IMR-90 (cell line): ENCODE measurements at regions not wholly inside any gene's neighbourhood (a gene's known extent, or its start where the extent isn't known, plus 50 kb on each side); places are given as distances from the start of the nearest gene placed in this dataset.

ENCODE experiments used
- ATAC-seq: fragments of 200-7000 bp; cut with Tn5 transposase; 2 replicates; pipeline ENCODE4 v1.9.1; 2020; ENCODE audit warnings: low read depth, mild to moderate bottlenecking, moderate library complexity
- BruUV-seq: library from RNA; stranded (reverse); fragments of 400-500 nt; replicated peaks from 2 replicates; lab custom pipeline; 2021; lab: Mats Ljungman, UMichigan
- CTCF ChIA-PET: fragments of 300-600 bp; formaldehyde crosslinking; extraction: SDS; loops from one replicate; lab custom pipeline; 2021; ENCODE audit warnings: antibody characterized with exemption; lab: Yijun Ruan, JAX
- POLR2A ChIA-PET: fragments of 300-600 bp; sonication (Branson Sonifier 250); formaldehyde crosslinking; loops from one replicate; lab custom pipeline; 2022; ENCODE audit warnings: antibody characterized with exemption; ENCODE audit not compliant: unreplicated experiment; lab: Charles Lee
- DNase-seq: peaks from one replicate; pipeline ENCODE4 v3.0.0; 2013
- H2AFZ ChIP-seq: replicated peaks from 2 replicates; pipeline ENCODE3; 2013; ENCODE audit warnings: low read length, mild to moderate bottlenecking; ENCODE audit not compliant: poor library complexity
- H2AK5ac ChIP-seq: 2 replicates; pipeline ENCODE4 v1.6.1; 2013; ENCODE audit warnings: low read depth, low read length, inconsistent platforms
- H2AK9ac ChIP-seq: replicated peaks from 2 replicates; pipeline ENCODE3; 2013; ENCODE audit warnings: mild to moderate bottlenecking, low read depth, low read length, moderate library complexity; ENCODE audit not compliant: poor library complexity
- H2BK120ac ChIP-seq: 2 replicates; pipeline ENCODE4 v1.6.1; 2013; ENCODE audit warnings: low read depth, low read length, inconsistent platforms
- H2BK15ac ChIP-seq: 3 replicates; pipeline ENCODE4 v1.6.1; 2013; ENCODE audit warnings: low read depth, low read length, inconsistent platforms
- H2BK20ac ChIP-seq: 2 replicates; pipeline ENCODE4 v1.6.1; 2013; ENCODE audit warnings: low read depth, mild to moderate bottlenecking, inconsistent platforms, low read length, moderate library complexity
- H2BK5ac ChIP-seq: 2 replicates; pipeline ENCODE4 v1.6.1; 2013; ENCODE audit warnings: mild to moderate bottlenecking, low read depth, low read length, inconsistent platforms; ENCODE audit not compliant: poor library complexity, severe bottlenecking
- H3K14ac ChIP-seq: replicated peaks from 2 replicates; pipeline ENCODE4 v1.6.1; 2013; ENCODE audit warnings: low read depth, low read length, inconsistent platforms
- H3K18ac ChIP-seq: 2 replicates; pipeline ENCODE4 v1.6.1; 2013; ENCODE audit warnings: low read depth, low read length, control low read depth
- H3K23ac ChIP-seq: 2 replicates; pipeline ENCODE4 v1.6.1; 2013; ENCODE audit warnings: low read depth, low read length, inconsistent platforms
- H3K27ac ChIP-seq: 2 replicates; pipeline ENCODE4 v1.5.1; 2013; ENCODE audit warnings: mild to moderate bottlenecking, control low read depth, low read length; ENCODE audit not compliant: insufficient read depth
- H3K27me3 ChIP-seq: 2 replicates; pipeline ENCODE4 v1.6.1; 2013; ENCODE audit warnings: low read length; ENCODE audit not compliant: control insufficient read depth, insufficient read depth
- H3K36me3 ChIP-seq: 2 replicates; pipeline ENCODE4 v1.6.1; 2013; ENCODE audit warnings: low read length, mixed read lengths; ENCODE audit not compliant: control insufficient read depth, insufficient read depth
- H3K4ac ChIP-seq: 2 replicates; pipeline ENCODE4 v1.6.1; 2013; ENCODE audit warnings: low read depth, low read length, inconsistent platforms
- H3K4me1 ChIP-seq: 2 replicates; pipeline ENCODE4 v1.6.1; 2013; ENCODE audit warnings: low read length, mixed read lengths; ENCODE audit not compliant: control insufficient read depth, insufficient read depth
- H3K4me2 ChIP-seq: 2 replicates; pipeline ENCODE4 v1.6.1; 2013; ENCODE audit warnings: low read depth, mild to moderate bottlenecking, control low read depth, low read length, moderate library complexity
- H3K4me3 ChIP-seq: 2 replicates; pipeline ENCODE4 v1.5.1; 2013; ENCODE audit warnings: low read depth, mild to moderate bottlenecking, control low read depth, low read length, moderate library complexity; ENCODE audit not compliant: insufficient read depth
- H3K56ac ChIP-seq: 2 replicates; pipeline ENCODE4 v1.6.1; 2013; ENCODE audit warnings: low read length, inconsistent platforms; ENCODE audit not compliant: insufficient read depth; ENCODE audit errors: extremely low read depth
- H3K79me1 ChIP-seq, 2 experiments: 2 replicates each; pipeline ENCODE4 v1.6.1; 2013; ENCODE audit warnings: low read length in 2 of 2, inconsistent platforms in 1 of 2, low read depth in 1 of 2
- H3K9ac ChIP-seq: 2 replicates; pipeline ENCODE4 v1.6.1; 2013; ENCODE audit warnings: low read depth, low read length, control low read depth
- H3K9me1 ChIP-seq: 2 replicates; pipeline ENCODE4 v1.6.1; 2013; ENCODE audit warnings: low read length, inconsistent platforms; ENCODE audit not compliant: insufficient read depth
- H3K9me3 ChIP-seq: 2 replicates; pipeline ENCODE4 v1.6.1; 2013; ENCODE audit warnings: low read length; ENCODE audit not compliant: control insufficient read depth, insufficient read depth
- H4K20me1 ChIP-seq: 2 replicates; pipeline ENCODE4 v1.6.1; 2013; ENCODE audit warnings: low read length, inconsistent platforms; ENCODE audit not compliant: insufficient read depth
- H4K5ac ChIP-seq: 2 replicates; pipeline ENCODE4 v1.6.1; 2013; ENCODE audit warnings: mild to moderate bottlenecking, low read depth, low read length, control low read depth
- H4K8ac ChIP-seq, 2 experiments: 2 replicates each; pipeline ENCODE4 v1.6.1; 2013; ENCODE audit warnings: low read depth in 2 of 2, low read length in 2 of 2, control low read depth in 1 of 2, inconsistent platforms in 1 of 2
- H4K91ac ChIP-seq: 2 replicates; pipeline ENCODE4 v1.6.1; 2013; ENCODE audit warnings: low read depth, low read length, inconsistent platforms; ENCODE audit not compliant: insufficient read depth
- BHLHE40 ChIP-seq: fragments of 150-350 bp; IDR thresholded peaks from 2 replicates; pipeline ENCODE4 v1.6.1; 2016; ENCODE audit warnings: mild to moderate bottlenecking, low read depth, low read length
- CEBPB ChIP-seq: IDR thresholded peaks from 2 replicates; pipeline ENCODE4 v1.6.1; 2012; ENCODE audit warnings: low read depth, low read length, improper control_type of control experiment
- CHD1 ChIP-seq: IDR thresholded peaks from 2 replicates; pipeline ENCODE4 v1.6.1; 2012; ENCODE audit warnings: low read depth, low read length, improper control_type of control experiment
- CTCF ChIP-seq: conservative IDR thresholded peaks from 2 replicates; pipeline ENCODE4 v1.5.1; 2012; ENCODE audit warnings: mild to moderate bottlenecking, low read depth, low read length, improper control_type of control experiment
- ELK1 ChIP-seq: fragments of 150-350 bp; IDR thresholded peaks from 2 replicates; pipeline ENCODE4 v1.6.1; 2016; ENCODE audit warnings: low read depth, mild to moderate bottlenecking, low read length, moderate library complexity, borderline replicate concordance
- FOS ChIP-seq: fragments of 150-350 bp; IDR thresholded peaks from 2 replicates; pipeline ENCODE4 v1.6.1; 2016; ENCODE audit warnings: low read depth, low read length
- MAFK ChIP-seq: IDR thresholded peaks from 2 replicates; pipeline ENCODE4 v1.6.1; 2012; ENCODE audit warnings: low read depth, low read length, improper control_type of control experiment
- MXI1 ChIP-seq: IDR thresholded peaks from 2 replicates; pipeline ENCODE4 v1.6.1; 2012; ENCODE audit warnings: low read depth, mild to moderate bottlenecking, low read length, moderate library complexity, borderline replicate concordance
- NFE2L2 ChIP-seq: fragments of 150-350 bp; IDR thresholded peaks from 2 replicates; pipeline ENCODE4 v1.6.1; 2016; ENCODE audit warnings: low read depth, mild to moderate bottlenecking, low read length
- POLR2A ChIP-seq: IDR thresholded peaks from 2 replicates; pipeline ENCODE4 v1.6.1; 2012; ENCODE audit warnings: mild to moderate bottlenecking, low read depth, low read length
- RAD21 ChIP-seq: IDR thresholded peaks from 2 replicates; pipeline ENCODE4 v1.6.1; 2012; ENCODE audit warnings: low read length, improper control_type of control experiment
- RCOR1 ChIP-seq: IDR thresholded peaks from 2 replicates; pipeline ENCODE4 v1.6.1; 2012; ENCODE audit warnings: mild to moderate bottlenecking, low read length, improper control_type of control experiment; ENCODE audit not compliant: insufficient replicate concordance
- RFX5 ChIP-seq: IDR thresholded peaks from 2 replicates; pipeline ENCODE4 v1.8.0; 2012; ENCODE audit warnings: low read depth, mild to moderate bottlenecking, low read length, moderate library complexity
- SMC3 ChIP-seq: fragments of 150-350 bp; IDR thresholded peaks from 2 replicates; pipeline ENCODE4 v1.6.1; 2016; ENCODE audit warnings: low read depth, mild to moderate bottlenecking, antibody characterized with exemption, low read length, moderate library complexity
- USF2 ChIP-seq: fragments of 150-350 bp; IDR thresholded peaks from 2 replicates; pipeline ENCODE4 v1.6.1; 2017; ENCODE audit warnings: mild to moderate bottlenecking, antibody characterized with exemption, low read length, low read depth
- WGBS, 2 experiments: methylation state at CpG; one replicate each; pipeline versions ENCODE4 v1.1.5 to v1.1.7; 2013; ENCODE audit warnings: missing lambda C conversion rate in 2 of 2; ENCODE audit not compliant: insufficient read length in 1 of 2; ENCODE audit errors: extremely low coverage in 2 of 2; 5-methylcytosine and 5-hydroxymethylcytosine counted together
- dilution Hi-C: fragments of 300-500 bp; cut with HindIII; formaldehyde crosslinking; loops from one replicate; pipeline ENCODE4 v1.14.3; 2018; ENCODE audit warnings: low sequenced_read_pairs; ENCODE audit not compliant: unreplicated experiment
- in situ Hi-C: fragments of 300-500 bp; cut with MboI; formaldehyde crosslinking; loops from 3 replicates; pipeline ENCODE4 v1.14.3; 2019; ENCODE audit warnings: low sequenced_read_pairs, inconsistent platforms, mixed read lengths
- intact Hi-C: fragments of 100-400 bp; cut with micrococcal nuclease; formaldehyde crosslinking; loops from 2 replicates; pipeline ENCODE4 v1.10.0; 2022

- no peak overlapping the region for H3K4me2 ChIP-seq
- no peak overlapping the region for H3K18ac ChIP-seq
- in situ Hi-C loops (no loop called here), intact Hi-C loops (no loop called here), dilution Hi-C loops (no loop called here)
- H4K91ac ChIP-seq: no peak overlapping the region
- no peak overlapping the region for H2AFZ ChIP-seq
- POLR2A ChIA-PET: no interaction called here
- H4K20me1 ChIP-seq: no peaks in the 10 kb centered on the region
- no TSS peak for BruUV-seq
- no peaks in the 10 kb centered on the region for H3K4me1 ChIP-seq
- no peak overlapping the region for H4K5ac ChIP-seq
- H3K4me3 ChIP-seq: no peak overlapping the region
- no peak overlapping the region for H2AK9ac ChIP-seq
- 57% methylated on average over 2 of the region's 5 CpGs; no CpG with 5 or more reads in 1 of the 2 experiments for WGBS, 2 experiments
- H3K14ac ChIP-seq: no peak overlapping the region
- no peak overlapping the region for H3K23ac ChIP-seq
- H3K9me1 ChIP-seq: no peaks in the 10 kb centered on the region
- no peaks in the 10 kb centered on the region for H3K27me3 ChIP-seq
- TF ChIP-seq FOS (no peak), RFX5 (no peak), CTCF (no peak), BHLHE40 (no peak), MAFK (no peak), NFE2L2 (no peak), ELK1 (no peak), SMC3 (no peak), RCOR1 (no peak), CEBPB (no peak), USF2 (no peak), RAD21 (no peak), MXI1 (no peak), CHD1 (no peak), POLR2A (no peak)
- H2AK5ac ChIP-seq: no peak overlapping the region
- H2BK15ac ChIP-seq: no peak overlapping the region
- no peak overlapping the region for H4K8ac ChIP-seq
- no peaks in the 10 kb centered on the region for H3K36me3 ChIP-seq
- H3K9ac ChIP-seq: no peak overlapping the region
- DNase-seq (no peak), ATAC-seq (no peak)
- H3K27ac ChIP-seq: no peak overlapping the region
- CTCF ChIA-PET: no interaction called here
- no peak overlapping the region for H2BK20ac ChIP-seq
- peaks cover 9% of the 10 kb centered on the region; the same call in 1 of the 2 replicates for H3K9me3 ChIP-seq
- H3K4ac ChIP-seq: no peak overlapping the region
- H3K79me1 ChIP-seq: no peaks in the 10 kb centered on the region
- no peak overlapping the region for H2BK5ac ChIP-seq
- H3K56ac ChIP-seq: no peak overlapping the region
- H2BK120ac ChIP-seq: no peak overlapping the region
Observed at GRCh38 chr5:6243706-6244338, 134.5 kb downstream of the MED10 start.
